Mesodermal cell (in vitro differentiated cells): ENCODE measurements at regions not wholly inside any gene's neighbourhood (a gene's known extent, or its start where the extent isn't known, plus 50 kb on each side); places are given as distances from the start of the nearest gene placed in this dataset.

Experiments
- H3K27ac ChIP-seq: 2 replicates; pipeline ENCODE4 v1.7.0; 2013; ENCODE audit warnings: mild to moderate bottlenecking, low read depth, low read length, moderate library complexity; ENCODE audit not compliant: severe bottlenecking
- H3K36me3 ChIP-seq: 2 replicates; pipeline ENCODE4 v1.7.1; 2013; ENCODE audit warnings: mild to moderate bottlenecking, low read length, moderate library complexity; ENCODE audit not compliant: control insufficient read depth, insufficient read depth
- H3K4me1 ChIP-seq: one replicate; pipeline ENCODE4 v1.7.1; 2013; ENCODE audit warnings: mild to moderate bottlenecking, low read length; ENCODE audit not compliant: insufficient read depth, control insufficient read depth, poor library complexity, severe bottlenecking
- H3K4me3 ChIP-seq: 2 replicates; pipeline ENCODE4 v1.7.0; 2013; ENCODE audit warnings: low read length, control low read depth, mild to moderate bottlenecking; ENCODE audit not compliant: insufficient read depth, poor library complexity, severe bottlenecking; ENCODE audit errors: extremely low read depth
- H3K9me3 ChIP-seq: 2 replicates; pipeline ENCODE4 v1.7.1; 2013; ENCODE audit warnings: mild to moderate bottlenecking, low read length, moderate library complexity; ENCODE audit not compliant: control insufficient read depth
- WGBS, 2 experiments: methylation state at CpG; one replicate each; pipeline ENCODE4 v1.1.5; 2013; ENCODE audit warnings: missing lambda C conversion rate in 2 of 2; ENCODE audit not compliant: insufficient coverage in 2 of 2; 5-methylcytosine and 5-hydroxymethylcytosine counted together

DNA sequence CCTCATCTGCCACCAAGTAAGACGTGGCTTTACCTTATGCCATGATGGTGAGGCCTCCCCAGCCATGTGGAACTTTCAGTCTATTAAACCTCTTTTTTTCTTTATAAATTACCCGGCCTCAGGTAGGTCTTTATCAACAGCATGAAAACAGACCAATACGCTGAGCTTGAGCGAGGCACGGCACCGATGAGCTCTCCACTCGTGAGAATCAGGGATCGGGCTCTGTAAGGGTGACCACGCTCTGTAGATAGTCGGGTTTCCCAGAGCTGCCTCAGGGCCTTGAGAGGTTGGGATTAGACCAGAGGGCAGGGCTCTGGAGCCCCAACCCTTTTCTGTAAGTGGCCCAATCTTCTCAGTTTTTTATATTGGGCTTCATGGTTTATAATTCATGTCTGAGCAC, 360.3 kb upstream of the MYT1L start:
- Histone ChIP-seq H3K9me3 (no peaks in the 10 kb centered on the region), H3K36me3 (no peaks in the 10 kb centered on the region), H3K4me3 (no peak overlapping the region), H3K27ac (no peak overlapping the region), H3K4me1 (no peaks in the 10 kb centered on the region)
- WGBS, 2 experiments = 89 to 94% methylated on average over 8 to 10 of the region's 10 CpGs

DNA sequence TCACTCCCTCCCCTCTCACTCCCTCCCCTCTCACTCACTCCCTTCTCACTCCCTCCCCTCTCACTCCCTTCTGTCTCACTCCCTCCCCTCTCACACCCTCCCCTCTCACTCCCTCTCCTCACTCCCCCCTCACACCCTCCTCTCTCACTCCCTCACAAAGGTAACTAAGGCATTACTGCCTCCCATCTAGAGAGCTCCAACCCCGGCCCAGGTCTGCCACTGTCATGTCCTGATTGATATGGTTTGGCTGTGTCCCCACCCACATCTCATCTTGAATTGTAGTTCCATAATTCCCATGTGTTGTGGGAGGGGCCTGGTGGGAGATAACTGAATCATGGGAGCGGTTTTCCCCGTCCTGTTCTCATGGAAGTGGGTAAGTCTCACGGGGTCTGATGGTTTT, 359.9 kb upstream of the MYT1L start:
- H3K27ac ChIP-seq = no peak overlapping the region
- no peak overlapping the region for H3K4me3 ChIP-seq
- H3K4me1 ChIP-seq = no peaks in the 10 kb centered on the region
- 84 to 85% methylated on average over 4 of the region's 4 CpGs for WGBS, 2 experiments
- no peaks in the 10 kb centered on the region for H3K9me3 ChIP-seq
- H3K36me3 ChIP-seq = no peaks in the 10 kb centered on the region

DNA sequence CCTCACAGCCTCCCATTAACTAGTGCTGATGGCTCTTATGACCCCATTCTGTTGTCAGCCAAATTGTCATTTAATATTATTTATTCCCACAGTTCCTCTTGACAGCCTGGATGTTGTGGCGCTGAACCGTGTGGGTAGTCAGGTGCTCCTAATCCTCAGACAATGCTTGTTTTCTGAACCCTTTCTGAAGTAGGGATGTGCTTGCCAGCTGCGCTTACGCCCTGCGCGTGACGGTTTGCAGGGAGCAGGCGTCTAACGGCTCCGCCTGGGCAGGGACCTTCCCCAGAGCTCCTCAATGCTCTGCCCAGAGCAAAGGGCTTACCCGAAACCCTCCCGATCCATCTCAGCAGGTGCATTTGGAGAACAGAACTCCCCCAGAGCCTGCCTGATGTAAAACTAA, 358.2 kb upstream of the MYT1L start:
- Histone ChIP-seq H3K36me3 (no peaks in the 10 kb centered on the region), H3K4me3 (no peak overlapping the region), H3K27ac (no peak overlapping the region), H3K4me1 (no peaks in the 10 kb centered on the region), H3K9me3 (no peaks in the 10 kb centered on the region)
- 93 to 95% methylated on average over 9 to 10 of the region's 12 CpGs for WGBS, 2 experiments

DNA sequence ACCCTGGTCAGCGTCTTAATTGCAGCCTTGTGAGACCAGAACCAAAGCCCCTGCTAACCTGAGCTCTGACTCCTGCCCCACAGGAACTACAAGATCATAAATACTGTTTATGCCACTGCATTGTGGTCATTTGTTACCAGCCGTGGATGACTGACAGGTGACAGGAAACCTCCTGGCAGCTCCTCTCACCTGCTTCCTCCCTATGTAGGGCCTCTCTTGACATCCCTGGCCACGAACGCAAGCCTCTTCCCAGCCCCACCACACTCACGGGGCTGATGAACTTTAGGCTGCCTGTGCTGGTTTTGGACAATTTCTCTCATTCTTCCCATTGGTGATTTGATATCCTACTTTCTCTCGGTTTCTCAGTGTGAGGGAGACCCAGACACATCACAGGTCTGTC, 357.2 kb upstream of the MYT1L start:
- H3K4me3 ChIP-seq = no peak overlapping the region
- H3K27ac ChIP-seq = no peak overlapping the region
- no peaks in the 10 kb centered on the region for H3K36me3 ChIP-seq
- H3K9me3 ChIP-seq = no peaks in the 10 kb centered on the region
- 81 to 88% methylated on average over 4 to 5 of the region's 6 CpGs for WGBS, 2 experiments
- no peaks in the 10 kb centered on the region for H3K4me1 ChIP-seq

DNA sequence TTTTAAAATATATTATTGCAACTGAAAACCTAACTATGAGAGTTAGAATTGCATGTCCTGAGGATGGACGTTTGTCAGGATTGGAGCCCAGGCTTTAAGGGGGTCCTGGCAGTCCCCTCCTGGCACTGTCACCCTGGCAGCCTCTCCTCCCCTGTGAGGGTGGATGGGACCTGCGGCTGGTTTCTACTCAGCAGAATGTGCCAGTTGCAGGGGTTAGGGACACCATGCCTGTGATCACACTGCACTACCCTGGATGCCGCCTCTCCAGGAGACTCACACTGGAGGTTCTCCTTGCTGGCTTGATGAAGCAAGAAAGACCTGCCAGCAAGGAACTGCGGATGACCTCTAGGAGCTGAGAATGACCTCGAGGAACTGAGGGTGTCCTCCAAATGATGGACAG, 356.7 kb upstream of the MYT1L start:
- no peaks in the 10 kb centered on the region for H3K36me3 ChIP-seq
- no peaks in the 10 kb centered on the region for H3K9me3 ChIP-seq
- no peaks in the 10 kb centered on the region for H3K4me1 ChIP-seq
- no peak overlapping the region for H3K27ac ChIP-seq
- 90 to 91% methylated on average over 3 to 4 of the region's 5 CpGs for WGBS, 2 experiments
- no peak overlapping the region for H3K4me3 ChIP-seq

DNA sequence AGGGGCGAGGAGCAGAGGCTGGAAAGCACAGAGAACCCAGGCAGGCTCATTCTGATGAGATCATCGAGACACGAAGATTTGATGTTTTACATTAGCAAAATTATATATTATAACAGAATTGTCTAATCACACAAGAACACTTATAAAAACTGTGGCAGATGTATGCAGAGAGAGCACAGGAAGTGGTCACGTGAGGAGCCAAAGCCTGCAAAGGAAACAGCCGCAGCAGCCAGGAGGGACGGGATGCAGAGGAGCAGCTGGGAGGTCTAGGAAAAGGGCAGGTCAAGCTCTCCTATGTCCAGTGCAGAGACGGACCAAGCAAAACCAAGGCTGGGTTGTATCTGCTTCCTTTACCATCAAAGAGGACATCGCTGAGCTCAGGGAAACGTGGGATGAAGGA, 355.1 kb upstream of the MYT1L start:
- no peaks in the 10 kb centered on the region for H3K9me3 ChIP-seq
- H3K36me3 ChIP-seq = no peaks in the 10 kb centered on the region
- no peak overlapping the region for H3K27ac ChIP-seq
- WGBS, 2 experiments = 81 to 84% methylated on average over 4 to 6 of the region's 9 CpGs
- H3K4me3 ChIP-seq = no peak overlapping the region
- H3K4me1 ChIP-seq = no peaks in the 10 kb centered on the region

DNA sequence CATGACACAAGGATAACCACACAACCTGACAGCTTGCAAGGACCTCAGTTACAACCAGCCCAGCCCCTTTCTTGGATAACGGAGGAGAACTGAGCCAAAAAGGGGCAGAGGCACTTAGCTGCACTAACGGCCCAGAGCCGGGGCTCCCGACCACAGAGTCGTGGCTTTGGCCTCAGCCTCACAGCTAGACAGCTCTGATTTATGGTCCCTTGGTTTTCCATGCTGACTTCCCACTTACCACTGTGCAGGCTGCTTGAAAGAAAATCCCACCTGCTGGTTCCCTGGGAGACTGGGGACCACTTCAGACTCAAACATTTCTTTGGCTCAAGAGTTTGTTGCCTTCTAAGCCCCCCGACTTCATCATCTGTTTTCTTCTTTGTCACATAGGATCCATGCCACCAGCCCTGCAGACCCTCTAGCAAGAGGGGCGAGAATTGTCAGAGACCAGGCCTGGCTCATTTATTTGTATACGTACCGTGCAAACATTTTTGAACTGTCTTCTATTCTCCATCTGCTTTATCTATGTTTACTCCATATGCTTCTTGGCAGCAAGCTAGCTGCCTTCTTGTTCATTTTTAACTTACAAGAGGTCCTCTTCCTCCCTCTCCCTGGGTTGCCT, 352.6 kb upstream of the MYT1L start:
- Histone ChIP-seq H3K4me3 (no peak overlapping the region), H3K27ac (no peak overlapping the region), H3K36me3 (no peaks in the 10 kb centered on the region), H3K9me3 (no peaks in the 10 kb centered on the region), H3K4me1 (no peaks in the 10 kb centered on the region)
- 84 to 93% methylated on average over 9 of the region's 9 CpGs for WGBS, 2 experiments

DNA sequence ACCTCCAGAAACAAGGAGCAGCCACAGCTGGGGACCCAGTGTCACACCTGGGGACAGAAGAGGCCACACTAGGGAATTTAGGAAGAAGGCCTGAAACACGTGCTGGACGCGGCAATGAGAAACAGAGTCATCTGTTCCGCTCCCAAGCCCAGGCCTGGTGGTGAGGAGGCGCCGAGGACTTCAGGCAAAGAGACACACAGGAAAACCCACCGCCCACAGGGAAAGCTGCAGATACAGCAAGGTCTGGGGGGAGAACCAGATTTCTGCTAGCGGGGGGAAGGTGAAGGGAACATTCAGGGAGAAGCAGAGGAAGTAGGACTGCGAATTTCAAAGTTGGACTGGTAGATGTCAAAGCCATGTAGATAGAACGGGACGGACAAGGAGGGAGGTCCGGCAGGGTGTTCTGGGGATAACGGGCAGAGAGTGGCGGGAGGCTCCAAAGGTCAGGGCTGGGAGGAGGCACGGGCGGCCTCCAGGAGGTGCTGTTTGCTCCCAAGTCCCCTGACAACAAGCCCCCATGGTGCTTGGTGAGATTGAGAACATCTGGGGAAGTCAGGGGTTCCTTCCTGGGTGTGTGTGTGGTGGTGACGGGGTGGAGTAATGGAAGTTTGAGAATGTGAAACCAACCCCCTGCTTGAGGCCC, 351.7 kb upstream of the MYT1L start:
- WGBS, 2 experiments = 88 to 95% methylated on average over 13 of the region's 17 CpGs
- H3K9me3 ChIP-seq = no peaks in the 10 kb centered on the region
- no peak overlapping the region for H3K4me3 ChIP-seq
- no peaks in the 10 kb centered on the region for H3K4me1 ChIP-seq
- H3K36me3 ChIP-seq = no peaks in the 10 kb centered on the region
- no peak overlapping the region for H3K27ac ChIP-seq

DNA sequence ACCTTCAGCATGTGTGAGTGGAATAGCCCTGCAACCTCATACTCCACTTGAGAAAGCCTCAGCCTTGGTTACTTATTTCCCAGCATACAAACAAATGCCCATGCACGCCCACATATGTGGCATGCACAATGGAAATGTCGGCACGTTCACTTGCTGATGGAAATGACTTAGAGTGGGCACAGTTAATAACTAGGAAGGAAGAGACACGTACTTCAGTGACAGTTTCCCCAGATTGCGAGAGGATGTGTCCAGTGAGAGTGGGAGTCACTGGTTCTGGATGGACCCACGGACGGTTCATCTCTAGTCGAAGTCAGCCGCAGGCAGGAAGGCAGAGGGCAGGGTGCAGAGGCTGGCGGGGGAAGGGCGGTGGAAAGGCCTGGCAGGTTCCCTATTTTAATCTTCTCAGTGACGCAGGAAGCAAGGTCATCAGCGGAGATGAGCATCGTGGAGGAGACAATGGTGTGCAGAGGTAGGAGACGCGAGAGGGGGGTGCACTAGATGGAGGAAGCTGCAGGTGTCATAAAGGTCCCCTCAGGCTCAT, 350.7 kb upstream of the MYT1L start:
- H3K27ac ChIP-seq = no peak overlapping the region
- 85 to 94% methylated on average over 8 to 16 of the region's 16 CpGs for WGBS, 2 experiments
- H3K4me1 ChIP-seq = no peaks in the 10 kb centered on the region
- no peaks in the 10 kb centered on the region for H3K9me3 ChIP-seq
- H3K36me3 ChIP-seq = no peaks in the 10 kb centered on the region
- no peak overlapping the region for H3K4me3 ChIP-seq

DNA sequence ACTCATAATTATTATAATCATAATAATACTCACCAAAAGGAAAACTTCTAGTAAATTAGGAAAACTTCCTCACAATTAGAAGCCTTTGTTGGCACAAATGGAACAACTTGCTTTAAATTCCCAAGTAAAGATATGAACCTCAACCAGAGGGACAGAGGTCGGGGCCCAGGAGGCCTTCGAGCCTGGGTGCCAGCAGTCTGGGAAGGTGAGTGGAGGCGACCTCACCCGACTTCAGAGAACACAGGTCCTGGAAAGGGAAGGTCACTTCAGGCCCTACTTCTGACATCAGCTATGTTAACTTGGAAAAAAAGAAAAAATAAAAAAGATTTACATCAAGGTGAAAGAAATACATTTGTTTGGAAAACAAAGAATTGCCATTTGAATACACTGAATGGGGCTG, 350.0 kb upstream of the MYT1L start:
- Histone ChIP-seq H3K27ac (no peak overlapping the region), H3K4me3 (no peak overlapping the region), H3K4me1 (no peaks in the 10 kb centered on the region), H3K9me3 (no peaks in the 10 kb centered on the region), H3K36me3 (no peaks in the 10 kb centered on the region)
- 72 to 80% methylated on average over 2 to 4 of the region's 4 CpGs for WGBS, 2 experiments

DNA sequence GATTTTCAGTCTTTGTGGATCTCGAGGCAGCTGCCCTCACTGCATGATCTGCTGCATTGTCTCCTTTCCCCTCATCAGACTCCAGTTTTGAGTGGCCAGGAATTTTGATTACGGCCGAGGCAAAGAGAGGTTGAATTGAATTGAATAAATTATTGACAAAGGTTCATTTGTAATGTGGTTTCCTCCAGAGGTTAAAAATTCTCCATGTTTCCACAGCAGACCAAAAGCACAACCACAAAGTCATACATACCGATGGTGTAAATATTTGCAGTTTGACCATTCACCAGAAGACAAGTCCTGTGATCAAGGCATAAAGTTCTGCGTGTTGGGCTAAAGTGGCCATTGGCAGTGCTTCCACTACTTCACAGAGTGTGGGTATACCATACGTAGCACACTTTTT, 343.8 kb upstream of the MYT1L start:
- H3K4me3 ChIP-seq = no peak overlapping the region
- H3K27ac ChIP-seq = no peak overlapping the region
- H3K4me1 ChIP-seq = peaks cover 4% of the 10 kb centered on the region
- 86 to 93% methylated on average over 2 to 3 of the region's 6 CpGs for WGBS, 2 experiments
- H3K36me3 ChIP-seq = no peaks in the 10 kb centered on the region
- H3K9me3 ChIP-seq = no peaks in the 10 kb centered on the region
